ENCODE measurements at regions not wholly inside any gene's neighbourhood (a gene's known extent, or its start where the extent isn't known, plus 50 kb on each side); places are given as distances from the start of the nearest gene placed in this dataset.

GRCh38 chr16:61564716-61565115, 471.5 kb downstream of the CDH8 start:
- Histone ChIP-seq H3K9me3 (no peaks in the 10 kb centered on the region), H3K27ac (no peak overlapping the region), H3K4me3 (no peak overlapping the region), H3K36me3 (no peaks in the 10 kb centered on the region), H3K4me1 (no peaks in the 10 kb centered on the region), H3K27me3 (no peaks in the 10 kb centered on the region)
- in situ Hi-C loops (cut with MboI; ENCODE audit: low sequenced_read_pairs in 4 of 4) (no loop called here), intact Hi-C loops (cut with DNase I; ENCODE audit: low total_unique reads) (no loop called here)
- TF ChIP-seq CTCF (IDR thresholded peaks at IDR 0.05 in 4 of 5, conservative IDR thresholded peaks at IDR 0.05 in 1 of 5) (no peak), POLR2A (IDR thresholded peaks at IDR 0.05) (no peak)
- no peak for DNase-seq
- no peak for ATAC-seq

- intact Hi-C loops (cut with DNase I; ENCODE audit: low total_unique reads) = no loop called here
Observed at GRCh38 chr16:61555718-61556441, 480.4 kb downstream of the CDH8 start.

GRCh38 chr16:61549327-61549726, 486.9 kb downstream of the CDH8 start:
- H3K4me3 ChIP-seq = no peak overlapping the region
- intact Hi-C loops (cut with DNase I; ENCODE audit: low total_unique reads) (no loop called here), in situ Hi-C loops (cut with MboI; ENCODE audit: low sequenced_read_pairs in 4 of 4) (no loop called here)
- no peaks in the 10 kb centered on the region for H3K36me3 ChIP-seq
- H3K4me1 ChIP-seq = no peaks in the 10 kb centered on the region
- no peak overlapping the region for H3K27ac ChIP-seq
- no peaks in the 10 kb centered on the region for H3K27me3 ChIP-seq
- H3K9me3 ChIP-seq = no peaks in the 10 kb centered on the region
- ATAC-seq = no peak
- no peak for DNase-seq
- TF ChIP-seq POLR2A (IDR thresholded peaks at IDR 0.05) = no peak
- TF ChIP-seq CTCF (IDR thresholded peaks at IDR 0.05 in 4 of 5, conservative IDR thresholded peaks at IDR 0.05 in 1 of 5) = no peak

More at GRCh38 chr16:61555718-61556441, 480.4 kb downstream of the CDH8 start:
- Histone ChIP-seq H3K4me3 (no peak overlapping the region), H3K27me3 (no peaks in the 10 kb centered on the region), H3K36me3 (no peaks in the 10 kb centered on the region), H3K9me3 (no peaks in the 10 kb centered on the region), H3K27ac (no peak overlapping the region), H3K4me1 (no peaks in the 10 kb centered on the region)
- no peak for TF ChIP-seq CTCF (IDR thresholded peaks at IDR 0.05 in 4 of 5, conservative IDR thresholded peaks at IDR 0.05 in 1 of 5)
- no peak for TF ChIP-seq POLR2A (IDR thresholded peaks at IDR 0.05)
- DNase-seq (no peak), ATAC-seq (no peak)
- in situ Hi-C loops (cut with MboI; ENCODE audit: low sequenced_read_pairs in 4 of 4) = no loop called here

- intact Hi-C loops (cut with DNase I; ENCODE audit: low total_unique reads) = no loop called here
- no peaks in the 10 kb centered on the region for H3K9me3 ChIP-seq
- H3K27ac ChIP-seq = no peak overlapping the region
- in situ Hi-C loops (cut with MboI; ENCODE audit: low sequenced_read_pairs in 4 of 4) = no loop called here
- no peaks in the 10 kb centered on the region for H3K36me3 ChIP-seq
- no peaks in the 10 kb centered on the region for H3K4me1 ChIP-seq
- no peaks in the 10 kb centered on the region for H3K27me3 ChIP-seq
- TF ChIP-seq POLR2A (IDR thresholded peaks at IDR 0.05) = no peak
- no peak for TF ChIP-seq CTCF (IDR thresholded peaks at IDR 0.05 in 4 of 5, conservative IDR thresholded peaks at IDR 0.05 in 1 of 5)
- ATAC-seq = no peak
- no peak for DNase-seq
- H3K4me3 ChIP-seq = no peak overlapping the region
Observed at GRCh38 chr16:61547626-61548025, 488.6 kb downstream of the CDH8 start.

GRCh38 chr16:61544165-61544564, 492.1 kb downstream of the CDH8 start:
- TF ChIP-seq CTCF (IDR thresholded peaks at IDR 0.05 in 4 of 5, conservative IDR thresholded peaks at IDR 0.05 in 1 of 5) = no peak
- TF ChIP-seq POLR2A (IDR thresholded peaks at IDR 0.05) = no peak
- intact Hi-C loops (cut with DNase I; ENCODE audit: low total_unique reads) = loop anchor here (2.0 kb wide), 1 partner anchor 71 kb away; no protein-coding TSS in a partner anchor

More at GRCh38 chr16:61544165-61544564, 492.1 kb downstream of the CDH8 start:
- no peaks in the 10 kb centered on the region for H3K9me3 ChIP-seq
- ATAC-seq (no peak), DNase-seq (no peak)
- no peaks in the 10 kb centered on the region for H3K27me3 ChIP-seq
- H3K4me3 ChIP-seq = no peak overlapping the region
- no peaks in the 10 kb centered on the region for H3K36me3 ChIP-seq
- no peak overlapping the region for H3K27ac ChIP-seq
- no peaks in the 10 kb centered on the region for H3K4me1 ChIP-seq
- in situ Hi-C loops (cut with MboI; ENCODE audit: low sequenced_read_pairs in 4 of 4) = no loop called here
